ENCODE measurements at regions not wholly inside any gene's neighbourhood (a gene's known extent, or its start where the extent isn't known, plus 50 kb on each side); places are given as distances from the start of the nearest gene placed in this dataset.

DNA sequence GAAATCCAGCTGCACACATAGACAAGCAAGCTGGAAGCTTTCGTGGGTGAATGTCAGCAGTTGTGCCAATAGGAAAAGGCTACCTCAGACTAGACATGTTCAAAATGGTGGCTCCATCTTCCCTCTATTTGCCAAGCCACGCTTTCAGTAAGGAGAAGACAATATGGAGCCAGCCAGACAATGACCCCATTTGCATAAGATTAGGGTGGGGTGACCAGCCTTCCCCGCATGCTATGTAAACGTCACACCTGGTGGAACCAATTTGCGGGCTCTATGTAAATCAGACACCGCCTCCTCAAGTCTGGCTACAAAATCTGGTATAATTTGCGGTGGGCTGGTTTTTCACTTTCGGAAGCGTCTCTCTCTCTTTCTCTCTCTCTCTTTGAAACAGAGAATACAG is 297.4 kb upstream of the PCDH15 start:
- DNase-seq, result no peak

DNA sequence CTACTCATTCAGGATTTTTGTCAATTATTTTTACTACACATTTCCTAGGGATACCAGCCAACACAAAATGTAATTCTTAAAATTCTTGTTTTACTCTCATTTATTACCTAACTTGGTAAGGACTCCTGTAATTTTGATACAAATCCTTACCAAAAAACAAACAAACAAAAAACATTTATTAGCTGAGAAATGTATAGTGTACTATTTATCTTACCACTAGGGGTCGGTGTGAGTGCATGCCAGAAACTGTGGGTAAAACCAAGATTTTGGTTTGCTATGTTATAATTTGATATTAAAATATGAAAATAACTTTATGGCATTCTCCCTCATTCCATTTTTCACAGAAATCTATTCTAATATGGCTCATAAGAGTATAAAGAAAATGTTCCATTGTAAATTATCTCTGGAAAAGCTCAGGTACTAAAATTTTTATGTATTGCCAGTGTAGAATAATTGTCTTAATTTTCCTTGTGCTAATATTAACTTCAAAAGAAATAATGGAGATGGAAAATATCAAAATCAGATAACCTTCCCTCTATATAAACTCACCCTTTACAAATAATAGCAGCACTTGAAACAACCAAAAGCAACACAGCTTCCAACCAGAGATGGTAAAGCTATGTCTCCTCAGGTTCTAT is 290.8 kb upstream of the PCDH15 start:
- peak; percentile 22 for DNase-seq

DNA sequence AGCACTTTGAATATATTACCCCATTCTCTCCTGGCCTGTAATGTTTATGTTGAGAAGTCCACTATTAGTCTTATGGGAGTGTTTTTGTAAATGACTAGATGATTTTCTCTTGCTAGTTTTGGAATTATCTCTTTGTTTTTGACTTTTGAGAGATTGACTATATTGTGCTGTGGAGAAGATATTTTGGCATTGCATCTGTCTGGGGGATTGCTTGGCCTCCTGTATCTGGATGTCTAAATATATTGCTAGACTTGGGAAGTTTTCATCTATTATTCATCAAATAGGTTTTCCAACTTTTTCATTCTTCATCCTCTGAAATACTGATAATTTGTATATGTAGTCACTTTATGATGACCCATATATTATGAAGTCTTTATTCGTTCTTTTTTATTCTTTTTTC is 277.1 kb upstream of the PCDH15 start:
- DNase-seq, result no peak

DNA sequence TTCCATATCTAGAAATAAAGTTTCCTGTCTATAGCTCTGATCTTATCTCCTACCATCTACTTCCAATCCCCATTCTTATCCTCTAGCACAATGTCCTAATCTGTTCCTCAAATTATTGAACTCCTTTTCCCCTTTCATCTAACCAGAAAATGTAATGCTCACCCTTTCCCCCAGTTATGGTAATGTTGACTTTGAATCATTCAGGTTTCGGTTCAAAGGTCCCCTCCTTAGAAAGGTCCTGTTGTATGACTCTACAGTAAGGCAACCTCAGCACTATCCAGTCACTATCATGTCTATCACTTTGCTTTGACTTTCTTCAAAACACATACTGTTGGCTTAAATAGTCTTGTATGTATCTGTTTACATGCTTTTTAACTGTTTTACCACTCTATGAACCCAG is 264.2 kb upstream of the PCDH15 start:
- DNase-seq, result no peak

DNA sequence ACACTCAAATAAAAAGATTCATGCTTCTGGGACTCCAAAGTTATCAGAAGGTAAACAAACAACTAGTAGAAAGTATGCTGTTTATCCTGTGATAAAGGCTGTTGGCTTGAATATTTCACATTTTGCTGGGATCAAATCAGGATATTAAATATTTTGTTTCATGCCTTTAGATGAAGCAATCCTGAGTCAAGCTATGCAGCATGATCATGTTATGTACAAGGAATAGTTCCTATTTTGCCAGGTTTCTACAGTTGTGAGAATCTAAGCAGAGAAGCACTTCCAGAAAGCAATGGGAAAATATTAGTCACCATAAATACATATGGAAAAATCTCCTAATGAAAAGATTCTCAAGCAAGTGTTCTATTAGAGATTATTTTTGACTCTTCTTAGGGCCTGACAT is 262.8 kb upstream of the PCDH15 start:
- DNase-seq, result no peak

DNA sequence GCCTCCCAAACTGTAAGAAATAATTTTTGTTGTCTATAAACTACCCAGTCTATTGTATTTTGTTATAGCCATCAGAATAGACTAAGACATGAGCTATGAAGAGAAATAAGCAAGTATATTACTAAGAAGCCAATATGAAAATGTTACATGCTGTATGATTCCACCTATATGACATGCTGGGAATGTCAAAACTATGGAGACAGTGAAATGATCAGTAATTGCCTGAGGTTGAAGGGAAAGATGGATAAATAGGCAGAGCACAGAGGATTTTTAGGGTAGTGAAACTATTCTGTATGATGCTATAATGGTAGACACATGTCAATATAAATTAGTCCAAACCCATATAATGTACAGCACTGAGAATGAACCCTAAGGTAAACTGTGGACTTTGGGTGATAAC is 261.3 kb upstream of the PCDH15 start:
- no peak for DNase-seq

DNA sequence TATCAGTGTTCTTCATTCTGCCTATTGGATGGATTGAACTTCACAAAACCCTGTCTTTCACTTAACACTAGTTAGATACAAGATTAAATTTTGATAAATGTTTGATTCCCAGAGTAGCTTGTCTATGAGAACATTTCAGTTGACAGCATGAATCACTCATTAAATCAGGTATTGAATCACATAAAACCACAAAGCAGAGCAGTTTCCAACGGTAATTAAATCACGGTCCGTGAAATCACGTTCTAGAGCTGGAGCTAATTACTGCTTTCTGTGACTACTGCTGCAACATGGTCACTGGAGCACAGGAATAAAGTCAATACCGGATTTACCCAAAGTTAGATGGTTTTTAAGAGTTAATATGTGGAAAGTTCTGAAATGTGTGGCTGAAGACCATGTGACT is 257.8 kb upstream of the PCDH15 start:
- DNase-seq, result peak; percentile 4

DNA sequence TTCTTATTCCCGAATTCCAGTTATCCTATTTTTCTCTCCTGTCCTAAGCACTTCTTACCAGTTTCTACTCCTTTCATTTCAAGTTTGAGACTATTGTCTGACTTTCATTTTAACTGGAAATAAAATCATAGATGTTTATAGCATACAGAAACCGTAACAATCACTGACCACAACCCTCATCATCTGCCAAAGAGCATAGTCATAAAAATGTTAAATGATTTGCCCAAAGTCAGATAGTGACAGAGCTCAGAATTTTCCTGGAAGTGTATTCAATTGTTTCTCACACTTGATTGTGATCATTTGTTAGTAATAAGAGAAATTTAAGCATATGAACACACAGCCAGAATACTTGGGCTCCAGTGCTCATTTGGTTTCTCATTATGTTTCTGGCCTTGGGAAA is 250.5 kb upstream of the PCDH15 start:
- DNase-seq, result no peak

DNA sequence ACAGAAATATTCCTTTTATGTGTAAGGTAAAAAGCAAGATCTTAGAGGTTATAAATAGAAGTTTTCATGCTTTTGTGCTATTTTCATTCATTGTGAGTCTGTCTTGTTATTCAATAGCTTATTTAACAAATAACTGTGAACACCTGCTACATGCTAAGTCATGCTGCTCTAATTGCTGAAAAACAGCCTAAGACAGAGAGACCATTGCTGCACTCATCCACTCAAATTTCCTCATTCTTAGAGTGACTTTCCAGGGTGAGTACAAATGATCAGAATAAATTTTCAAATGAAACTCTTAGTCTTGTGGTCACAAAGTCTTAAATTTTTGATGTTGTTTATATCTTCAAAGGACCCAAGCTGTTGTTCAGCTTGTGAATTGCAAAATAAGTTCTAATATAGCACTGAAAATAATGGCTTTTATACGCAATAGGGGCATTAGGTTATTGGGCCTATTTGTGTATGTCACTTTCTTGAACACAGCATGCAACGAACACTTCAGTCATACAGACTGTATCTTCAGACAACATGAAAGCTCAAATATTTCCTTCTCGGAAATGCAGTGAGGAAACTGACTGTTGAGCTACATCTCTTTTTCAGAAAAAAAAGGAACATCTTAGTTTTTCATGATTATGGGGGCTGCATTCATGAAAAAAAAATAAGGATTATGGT is 247.9 kb upstream of the PCDH15 start:
- no peak for DNase-seq

DNA sequence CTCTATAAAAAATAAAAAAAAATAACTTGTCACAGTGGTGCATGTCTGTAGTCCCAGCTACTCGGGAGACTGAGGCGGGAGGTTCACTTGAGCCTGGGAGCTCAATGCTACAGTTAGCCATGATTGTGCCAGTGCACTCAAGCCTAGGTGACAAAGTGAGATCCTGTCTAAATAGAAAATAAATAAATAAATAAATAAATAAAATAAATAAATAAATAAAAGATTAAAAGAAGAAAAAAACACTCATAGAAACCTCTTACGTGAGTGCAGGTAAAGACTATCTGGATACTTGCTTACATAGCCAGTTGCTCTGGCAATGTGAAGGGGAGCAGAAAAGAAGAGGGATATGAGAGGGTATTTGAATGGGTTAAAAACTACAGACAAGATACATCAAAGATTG is 242.5 kb upstream of the PCDH15 start:
- no peak for DNase-seq

DNA sequence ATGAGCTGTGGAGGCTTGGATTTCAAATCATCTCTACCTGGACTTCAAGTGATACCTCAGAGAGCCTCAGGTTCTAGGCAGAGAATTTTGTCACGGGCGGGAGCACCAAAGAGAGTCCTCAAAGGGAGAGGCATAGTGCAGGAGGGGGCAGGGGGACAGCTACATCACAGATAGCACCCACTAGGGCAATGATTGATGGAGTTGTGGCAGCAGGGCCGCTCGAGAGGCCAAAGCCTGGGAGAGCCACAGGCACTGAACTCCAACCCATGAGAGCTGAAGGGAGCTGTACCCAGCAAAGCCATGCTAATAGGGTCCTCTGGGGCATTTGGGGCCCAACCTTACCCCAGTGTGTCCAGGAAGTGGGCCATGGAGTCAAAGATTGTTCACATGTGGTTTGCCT is 232.0 kb upstream of the PCDH15 start:
- DNase-seq, result no peak

DNA sequence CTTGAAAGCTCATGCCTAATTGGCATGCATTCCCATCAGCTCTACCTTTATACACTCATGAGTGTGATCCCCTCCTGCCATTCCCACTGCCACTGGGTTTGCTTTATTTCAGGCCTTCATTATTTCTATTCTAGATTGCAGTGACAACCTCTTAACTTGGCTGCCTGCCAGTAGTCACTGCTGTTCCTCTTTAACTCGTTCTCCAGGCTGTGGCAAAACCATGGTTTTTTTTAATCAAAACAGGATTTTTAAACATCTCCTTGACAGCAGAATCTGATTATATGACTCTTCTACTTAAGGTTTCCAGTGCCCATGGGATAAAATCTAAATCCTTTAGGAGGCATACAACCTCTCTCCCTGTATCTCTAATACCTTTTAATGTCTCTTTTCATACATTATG is 223.7 kb upstream of the PCDH15 start:
- no peak for DNase-seq

DNA sequence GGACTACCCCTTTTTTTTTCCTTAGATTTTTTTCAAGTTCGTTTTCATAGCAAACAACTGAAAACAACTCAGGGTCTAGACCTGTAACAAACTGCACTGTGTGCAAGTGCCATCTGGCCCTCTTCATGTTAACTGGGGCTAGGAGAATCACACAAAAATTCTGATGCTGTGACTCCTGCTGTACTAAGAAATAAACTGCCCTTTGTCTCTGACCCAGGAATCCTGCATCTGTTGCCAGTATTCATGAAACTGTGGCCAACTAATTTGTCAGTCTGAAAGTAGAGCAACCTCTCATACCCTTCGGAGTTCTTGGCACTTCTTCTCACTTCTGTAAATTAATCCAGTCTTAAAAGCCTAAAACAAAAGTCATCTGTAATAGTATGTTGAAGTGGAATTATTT is 218.4 kb upstream of the PCDH15 start:
- DNase-seq, result no peak

DNA sequence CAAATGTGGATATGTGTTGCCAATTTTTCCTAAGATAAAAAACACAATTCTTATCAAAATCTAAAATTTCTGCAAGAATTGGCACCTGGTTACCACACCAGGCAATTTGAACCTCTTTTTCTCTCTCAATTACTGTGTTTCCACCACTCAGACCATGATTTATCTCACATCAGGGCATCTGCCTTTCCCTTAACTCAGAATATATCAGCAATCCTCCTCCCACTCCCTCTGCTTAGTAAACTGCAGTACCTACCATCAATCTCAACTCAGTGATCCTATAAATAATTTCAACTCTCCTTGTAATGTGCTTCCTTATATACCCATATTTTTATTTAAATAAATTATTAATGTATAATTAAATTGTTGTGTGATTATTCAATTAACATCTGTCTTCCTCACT is 212.3 kb upstream of the PCDH15 start:
- DNase-seq, result no peak

DNA sequence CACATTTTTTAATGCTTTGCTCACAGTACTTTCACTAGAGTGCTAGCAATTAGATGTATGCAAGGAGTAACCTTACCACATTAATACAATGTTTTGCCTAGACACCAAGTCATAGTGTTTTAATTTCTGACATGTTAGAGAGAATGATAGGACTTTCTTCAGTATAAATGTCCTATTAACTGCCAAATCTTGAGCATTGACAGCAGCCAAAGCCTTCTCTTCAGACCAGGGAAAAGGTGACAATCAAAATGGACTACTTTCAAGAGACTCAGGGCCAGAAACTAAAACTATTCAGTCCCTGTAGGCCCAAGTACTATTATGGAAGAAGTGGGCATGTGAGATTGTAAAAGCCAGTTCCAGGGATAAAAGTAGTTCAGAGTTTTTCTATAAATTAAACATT is 201.4 kb upstream of the PCDH15 start:
- no peak for DNase-seq

DNA sequence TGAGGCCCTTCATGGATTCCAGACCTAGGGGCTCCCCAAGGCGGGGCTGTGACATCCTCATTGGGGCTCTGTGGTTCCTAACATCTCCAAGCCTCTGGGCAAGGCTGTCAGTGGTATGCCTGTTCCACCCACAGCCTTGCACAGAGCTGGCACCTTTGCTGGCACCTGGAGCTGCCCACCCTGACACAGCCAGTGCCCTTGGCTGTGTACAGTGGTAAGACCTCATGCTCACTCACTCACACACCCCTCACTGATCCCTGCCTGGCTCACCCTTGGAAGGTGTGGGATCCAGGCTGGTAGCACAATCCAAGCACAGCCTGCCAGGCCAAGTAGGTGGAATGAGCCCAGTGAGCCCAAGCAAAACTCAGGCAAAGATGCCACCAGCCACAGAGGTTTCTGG is 200.4 kb upstream of the PCDH15 start:
- no peak for DNase-seq

DNA sequence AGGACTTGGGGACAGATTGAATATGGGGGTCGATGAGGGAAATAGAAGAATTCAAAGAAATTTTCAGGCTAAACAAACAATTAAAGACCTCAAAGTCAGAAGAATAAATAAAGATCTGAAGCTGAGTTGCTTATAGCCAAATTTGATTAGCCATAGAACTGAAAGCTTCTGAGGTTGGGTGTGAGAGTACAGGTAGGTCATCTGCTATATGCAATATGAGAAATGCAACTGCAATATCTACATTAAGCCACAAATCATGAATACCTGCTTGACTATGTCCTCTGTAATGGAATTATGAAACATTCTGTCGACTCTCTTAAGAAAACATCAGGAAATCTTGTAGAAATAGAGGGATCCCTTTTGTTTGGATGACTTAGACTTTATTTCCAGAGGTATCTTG is 192.1 kb upstream of the PCDH15 start:
- DNase-seq, result no peak

DNA sequence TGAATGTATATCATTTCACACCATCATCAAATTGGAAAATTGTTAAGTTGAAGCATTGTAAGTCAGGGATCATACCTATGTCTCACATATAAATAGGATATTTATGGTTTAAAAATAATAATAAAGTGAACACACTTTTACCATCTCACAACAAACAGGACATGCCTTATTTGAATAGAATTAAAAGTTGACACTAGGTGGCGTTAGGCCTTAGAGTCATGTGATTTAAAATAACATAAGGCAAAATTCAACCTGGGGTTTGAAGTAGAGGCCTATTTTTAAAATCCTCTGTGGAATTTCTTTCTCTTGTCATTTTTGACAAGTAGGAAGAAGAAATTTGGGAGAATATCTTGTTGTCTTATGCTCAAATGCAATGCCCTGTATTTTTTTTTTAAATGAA is 184.7 kb upstream of the PCDH15 start:
- no peak for DNase-seq

DNA sequence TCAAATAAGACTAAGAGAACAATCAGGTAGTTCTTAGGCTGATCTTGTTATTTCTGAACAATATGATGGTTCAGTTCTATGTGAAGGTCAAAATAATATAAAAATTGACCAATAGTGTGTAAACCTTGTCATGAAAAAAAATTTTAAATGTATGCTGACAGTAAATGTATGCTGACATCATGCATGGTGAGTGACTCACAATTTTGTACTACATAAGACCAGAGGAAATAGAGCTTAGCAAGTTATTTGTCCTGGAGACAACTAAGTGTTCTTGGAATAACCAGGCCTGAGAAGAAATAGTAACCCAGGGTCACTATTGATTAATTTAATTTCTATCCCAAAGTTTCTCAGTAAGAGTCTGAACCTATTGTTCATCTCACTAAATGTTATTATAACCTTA is 182.2 kb upstream of the PCDH15 start:
- DNase-seq, result no peak

DNA sequence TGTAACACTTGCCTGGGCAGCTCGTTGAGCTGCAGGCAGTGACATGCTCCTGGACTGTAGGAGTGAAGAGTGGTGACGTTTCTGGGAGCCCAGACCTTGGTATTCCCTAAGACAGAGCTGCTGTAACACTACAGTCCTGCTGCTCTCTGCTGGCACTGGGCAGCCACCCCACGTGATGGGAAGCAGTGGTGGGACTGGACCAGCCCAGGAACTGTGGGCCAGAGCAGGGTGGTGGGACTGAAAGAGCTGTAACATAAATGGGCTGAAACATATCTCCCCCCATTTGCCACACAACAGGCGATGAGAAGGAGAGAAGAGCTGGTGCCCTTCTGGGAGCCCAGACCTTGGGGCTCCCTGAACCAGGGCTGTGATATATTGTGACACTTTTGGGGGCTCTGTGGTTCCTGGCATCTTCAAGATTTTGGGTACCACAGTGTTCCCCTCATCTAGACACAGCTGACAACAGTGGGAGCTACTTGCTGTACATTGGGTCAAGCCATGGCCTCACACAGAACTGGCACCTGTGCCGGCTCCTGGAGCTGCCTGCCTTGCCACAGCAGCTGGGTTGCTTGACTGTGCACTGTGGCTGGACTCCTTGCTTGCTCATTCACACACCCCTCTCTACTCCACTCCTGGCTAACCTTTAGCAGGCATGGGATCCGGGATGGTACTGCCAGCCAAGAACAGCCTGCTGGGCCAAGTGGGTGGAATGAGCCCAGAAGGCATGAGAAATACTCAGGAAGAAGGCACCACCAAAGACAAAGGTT is 161.3 kb upstream of the PCDH15 start:
- DNase-seq, result no peak

DNA sequence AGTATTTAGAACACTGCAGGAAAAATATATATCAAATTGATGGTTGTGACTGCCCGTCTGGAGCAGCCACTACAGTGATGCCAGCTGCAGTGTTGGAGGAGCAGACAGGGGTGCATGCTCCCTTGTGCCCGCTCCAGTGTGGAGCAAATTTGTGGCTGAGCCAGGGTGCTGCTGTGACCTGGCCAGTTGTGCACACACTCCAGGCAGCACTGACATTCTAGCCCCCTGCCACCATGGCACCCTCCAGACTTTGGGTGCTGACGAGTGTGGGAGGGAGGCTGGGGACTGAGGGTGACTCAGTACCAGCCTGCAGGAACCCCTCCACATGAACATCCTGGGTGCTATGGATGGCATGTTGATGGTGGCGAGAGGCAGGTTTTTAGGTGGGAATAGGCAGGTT is 160.0 kb upstream of the PCDH15 start:
- no peak for DNase-seq

DNA sequence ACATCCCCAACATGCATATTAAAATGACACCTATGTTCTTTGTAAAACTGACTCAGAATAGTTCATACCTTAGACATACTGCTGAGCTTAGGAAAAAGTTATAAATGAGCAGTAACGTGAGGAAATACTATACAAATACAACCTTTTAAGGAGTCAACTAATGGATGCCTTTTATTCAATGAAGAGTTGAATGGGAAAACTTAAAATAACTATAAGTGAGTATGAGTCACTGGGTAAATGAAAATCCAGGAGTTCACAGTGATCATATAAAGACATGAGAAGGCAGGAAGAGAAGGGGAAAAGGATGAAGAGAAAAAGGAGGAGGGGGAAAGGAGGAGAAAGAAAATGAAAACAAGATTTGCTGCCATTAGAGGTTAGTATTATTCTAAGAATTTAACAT is 157.8 kb upstream of the PCDH15 start:
- no peak for DNase-seq

DNA sequence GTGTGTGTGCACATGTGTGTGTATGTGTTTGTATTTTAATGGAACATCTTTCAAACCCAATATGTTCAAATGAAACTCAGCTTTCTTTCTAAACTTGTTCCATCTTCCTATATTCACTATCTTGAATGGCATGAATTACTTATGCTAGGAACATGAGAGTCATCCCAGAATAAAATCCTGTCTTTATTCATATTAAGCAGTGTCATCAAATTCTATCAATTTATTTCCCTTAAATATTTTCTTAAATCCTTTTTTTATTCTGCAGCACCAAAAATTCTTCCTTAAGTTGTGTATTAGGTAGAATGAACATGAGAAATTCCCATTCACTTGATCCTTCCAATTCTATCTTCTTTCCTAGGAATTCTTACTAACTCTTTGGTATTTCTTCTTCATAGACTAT is 146.6 kb upstream of the PCDH15 start:
- DNase-seq, result no peak

DNA sequence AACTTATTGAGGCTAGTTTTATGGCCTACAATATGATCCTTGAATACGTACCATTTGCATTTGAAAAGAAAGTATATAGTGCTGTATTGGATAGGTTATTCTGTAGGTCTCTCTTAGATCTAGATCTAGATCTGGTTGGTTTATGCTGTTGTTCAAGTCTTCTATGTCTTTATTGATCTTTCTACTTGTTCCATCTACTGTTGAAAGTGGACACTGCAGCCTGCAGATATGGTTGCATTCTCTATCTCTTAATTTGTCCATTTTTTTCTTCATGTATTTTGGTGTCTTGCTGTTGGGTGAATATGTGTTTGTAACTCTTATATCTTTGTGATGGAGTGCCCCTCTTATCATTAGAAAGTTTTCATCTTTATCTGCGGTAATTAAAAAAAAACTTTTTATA is 139.4 kb upstream of the PCDH15 start:
- DNase-seq, result peak; percentile 14

DNA sequence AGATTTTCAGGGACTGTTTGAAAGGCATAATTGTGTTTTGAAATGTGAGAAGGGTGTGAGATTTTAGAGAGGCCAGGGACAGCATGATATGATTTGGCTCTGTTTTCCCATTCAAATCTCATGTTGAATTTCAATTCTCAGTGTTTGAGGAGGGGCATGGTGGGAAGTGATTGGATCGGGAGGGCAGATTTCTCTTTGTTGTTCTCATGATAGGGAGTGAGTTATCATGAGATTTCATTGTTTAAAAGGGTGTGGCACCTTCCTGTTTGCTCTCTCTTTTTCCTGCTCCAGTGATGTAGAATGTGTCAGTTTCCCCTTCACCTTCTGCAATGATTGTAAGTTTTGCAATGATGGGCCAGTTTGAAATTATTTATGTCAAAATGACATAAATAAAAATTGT is 113.0 kb upstream of the PCDH15 start:
- DNase-seq, result no peak

All from kidney glomerular epithelial cell (primary cell).